K562 (cell line): ENCODE measurements at regions not wholly inside any gene's neighbourhood (a gene's known extent, or its start where the extent isn't known, plus 50 kb on each side); places are given as distances from the start of the nearest gene placed in this dataset.

Experiments
- ARID1B ChIP-seq: fragments of 450-650 bp; IDR thresholded peaks from 2 replicates; pipeline ENCODE4 v1.6.1; 2016; ENCODE audit warnings: antibody characterized with exemption, mild to moderate bottlenecking, inconsistent platforms
- CBFA2T2 ChIP-seq: fragments of 450-650 bp; conservative IDR thresholded peaks from 2 replicates; pipeline ENCODE4 v1.6.1; 2017; ENCODE audit warnings: mild to moderate bottlenecking
- DPF2 ChIP-seq: fragments of 450-650 bp; IDR thresholded peaks from 2 replicates; pipeline ENCODE4 v1.6.1; 2016
- JUND ChIP-seq, 2 experiments: IDR thresholded peaks; 2 replicates in 1 of 2; 3 replicates in 1 of 2; pipeline ENCODE4 v1.6.1; 2011; ENCODE audit warnings: borderline replicate concordance in 2 of 2, low read depth in 2 of 2, low read length in 2 of 2, improper control_type of control experiment in 1 of 2, missing biosample characterization in 1 of 2, missing genetic modification characterization in 1 of 2, missing genetic modification reagents in 1 of 2
- MEIS2 ChIP-seq: fragments of 450-650 bp; IDR thresholded peaks from 2 replicates; pipeline ENCODE4 v1.6.1; 2014; ENCODE audit warnings: mild to moderate bottlenecking; ENCODE audit not compliant: partially characterized antibody
- NUFIP1 ChIP-seq: fragments of 450-650 bp; IDR thresholded peaks from 2 replicates; pipeline ENCODE4 v1.6.1; 2018; ENCODE audit not compliant: partially characterized antibody
- SPI1 ChIP-seq: IDR thresholded peaks from 2 replicates; pipeline ENCODE4 v1.6.1; 2011; ENCODE audit warnings: low read depth, low read length, control low read depth, borderline replicate concordance
- SRSF3 ChIP-seq: fragments of 200-400 bp; formaldehyde crosslinking; IDR thresholded peaks from 2 replicates; pipeline ENCODE4 v1.6.1; 2016; ENCODE audit warnings: mild to moderate bottlenecking, low read length, moderate library complexity; ENCODE audit not compliant: insufficient read depth
- THRAP3 ChIP-seq: fragments of 450-650 bp; IDR thresholded peaks from 2 replicates; pipeline ENCODE4 v1.6.1; 2016; ENCODE audit warnings: mild to moderate bottlenecking, inconsistent platforms, borderline replicate concordance
- ZKSCAN8 ChIP-seq: fragments of 200-800 bp; sonication (Bioruptor generic); IDR thresholded peaks from 2 replicates; pipeline ENCODE4 v1.6.1; 2016; ENCODE audit warnings: missing genetic modification characterization, missing compliant biosample characterization
- ZNF589 ChIP-seq: fragments of 200-800 bp; sonication (Bioruptor generic); IDR thresholded peaks from 2 replicates; pipeline ENCODE4 v1.6.1; 2016; ENCODE audit warnings: low read depth, missing genetic modification characterization, missing compliant biosample characterization
- TF ChIP-seq, protein P1 (sequence below): sonication (generic); formaldehyde crosslinking; IDR thresholded peaks from 2 replicates; pipeline ENCODE4 v1.8.1; 2023; ENCODE audit warnings: mild to moderate bottlenecking, missing genetic modification reagents
- TF ChIP-seq, protein P2 (sequence below), 2 experiments: fragments of 450-650 bp; formaldehyde crosslinking in 1 of 2; IDR thresholded peaks; 2 replicates each; pipeline versions ENCODE4 v1.4.0 to v1.6.1; 2014 to 2020; ENCODE audit warnings: mild to moderate bottlenecking in 2 of 2, borderline replicate concordance in 1 of 2, low read depth in 1 of 2
- TF ChIP-seq, protein P3 (sequence below): sonication (generic); formaldehyde crosslinking; IDR thresholded peaks from 2 replicates; pipeline ENCODE4 v1.9.0; 2022; ENCODE audit warnings: mild to moderate bottlenecking, missing genetic modification reagents

DNA sequence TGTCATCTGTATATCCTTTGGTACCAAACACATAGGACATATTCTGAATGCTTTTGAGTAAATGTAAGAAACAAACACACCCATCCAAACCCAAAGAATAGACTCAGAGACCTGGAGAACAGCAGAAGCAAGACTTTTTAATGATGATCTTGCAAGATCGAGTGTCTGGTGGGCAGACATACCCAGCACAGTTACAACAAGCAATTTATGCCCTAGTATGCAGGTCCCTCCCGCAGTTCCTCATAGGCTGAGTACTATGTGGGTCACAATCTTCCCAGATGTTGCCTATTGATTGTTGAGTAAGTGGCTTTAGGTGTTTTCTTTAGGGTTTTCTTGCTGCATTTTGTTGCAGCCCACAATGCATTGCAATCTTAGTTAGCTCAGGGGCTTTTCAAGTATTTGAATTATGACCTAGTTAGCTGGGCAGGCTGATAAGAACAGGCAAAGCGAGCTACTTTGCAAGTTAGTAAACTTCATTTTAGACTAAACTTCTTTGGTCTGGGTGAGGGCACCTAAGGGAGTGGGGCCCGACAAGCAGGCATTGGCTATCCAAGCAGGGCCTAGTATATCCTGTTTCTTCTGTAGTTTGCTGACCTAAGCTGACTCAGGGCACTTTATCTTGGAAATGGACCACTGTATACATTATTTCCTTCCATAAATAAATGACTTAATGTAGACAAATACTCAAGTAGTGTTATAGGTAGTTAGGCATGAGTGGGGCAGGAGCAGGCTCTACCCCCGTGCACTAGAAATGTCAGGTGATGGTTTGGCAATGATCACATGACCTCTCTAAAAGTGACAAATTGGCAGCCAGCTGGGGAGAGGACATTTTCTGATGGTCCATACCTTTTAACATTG, 87.3 kb upstream of the LIPC start (continued):
- TF ChIP-seq, protein P1, sequence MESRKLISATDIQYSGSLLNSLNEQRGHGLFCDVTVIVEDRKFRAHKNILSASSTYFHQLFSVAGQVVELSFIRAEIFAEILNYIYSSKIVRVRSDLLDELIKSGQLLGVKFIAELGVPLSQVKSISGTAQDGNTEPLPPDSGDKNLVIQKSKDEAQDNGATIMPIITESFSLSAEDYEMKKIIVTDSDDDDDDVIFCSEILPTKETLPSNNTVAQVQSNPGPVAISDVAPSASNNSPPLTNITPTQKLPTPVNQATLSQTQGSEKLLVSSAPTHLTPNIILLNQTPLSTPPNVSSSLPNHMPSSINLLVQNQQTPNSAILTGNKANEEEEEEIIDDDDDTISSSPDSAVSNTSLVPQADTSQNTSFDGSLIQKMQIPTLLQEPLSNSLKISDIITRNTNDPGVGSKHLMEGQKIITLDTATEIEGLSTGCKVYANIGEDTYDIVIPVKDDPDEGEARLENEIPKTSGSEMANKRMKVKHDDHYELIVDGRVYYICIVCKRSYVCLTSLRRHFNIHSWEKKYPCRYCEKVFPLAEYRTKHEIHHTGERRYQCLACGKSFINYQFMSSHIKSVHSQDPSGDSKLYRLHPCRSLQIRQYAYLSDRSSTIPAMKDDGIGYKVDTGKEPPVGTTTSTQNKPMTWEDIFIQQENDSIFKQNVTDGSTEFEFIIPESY (CRISPR knock-in tag): no peak
- TF ChIP-seq THRAP3: no peak
- no peak for TF ChIP-seq JUND (IDR thresholded peaks at IDR 0.05; ENCODE audit: borderline replicate concordance, low read depth, low read length)
- TF ChIP-seq JUND (tag; IDR thresholded peaks at IDR 0.05; ENCODE audit: borderline replicate concordance, low read depth, low read length): 0 out of 3 replicates have a peak, but pooled peaks have one; percentile 29
- peak; percentile 60 for TF ChIP-seq ARID1B
- peak; percentile 47; the same call in 1 of the 2 replicates for TF ChIP-seq SPI1
- TF ChIP-seq, protein P2, sequence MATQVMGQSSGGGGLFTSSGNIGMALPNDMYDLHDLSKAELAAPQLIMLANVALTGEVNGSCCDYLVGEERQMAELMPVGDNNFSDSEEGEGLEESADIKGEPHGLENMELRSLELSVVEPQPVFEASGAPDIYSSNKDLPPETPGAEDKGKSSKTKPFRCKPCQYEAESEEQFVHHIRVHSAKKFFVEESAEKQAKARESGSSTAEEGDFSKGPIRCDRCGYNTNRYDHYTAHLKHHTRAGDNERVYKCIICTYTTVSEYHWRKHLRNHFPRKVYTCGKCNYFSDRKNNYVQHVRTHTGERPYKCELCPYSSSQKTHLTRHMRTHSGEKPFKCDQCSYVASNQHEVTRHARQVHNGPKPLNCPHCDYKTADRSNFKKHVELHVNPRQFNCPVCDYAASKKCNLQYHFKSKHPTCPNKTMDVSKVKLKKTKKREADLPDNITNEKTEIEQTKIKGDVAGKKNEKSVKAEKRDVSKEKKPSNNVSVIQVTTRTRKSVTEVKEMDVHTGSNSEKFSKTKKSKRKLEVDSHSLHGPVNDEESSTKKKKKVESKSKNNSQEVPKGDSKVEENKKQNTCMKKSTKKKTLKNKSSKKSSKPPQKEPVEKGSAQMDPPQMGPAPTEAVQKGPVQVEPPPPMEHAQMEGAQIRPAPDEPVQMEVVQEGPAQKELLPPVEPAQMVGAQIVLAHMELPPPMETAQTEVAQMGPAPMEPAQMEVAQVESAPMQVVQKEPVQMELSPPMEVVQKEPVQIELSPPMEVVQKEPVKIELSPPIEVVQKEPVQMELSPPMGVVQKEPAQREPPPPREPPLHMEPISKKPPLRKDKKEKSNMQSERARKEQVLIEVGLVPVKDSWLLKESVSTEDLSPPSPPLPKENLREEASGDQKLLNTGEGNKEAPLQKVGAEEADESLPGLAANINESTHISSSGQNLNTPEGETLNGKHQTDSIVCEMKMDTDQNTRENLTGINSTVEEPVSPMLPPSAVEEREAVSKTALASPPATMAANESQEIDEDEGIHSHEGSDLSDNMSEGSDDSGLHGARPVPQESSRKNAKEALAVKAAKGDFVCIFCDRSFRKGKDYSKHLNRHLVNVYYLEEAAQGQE (IDR thresholded peaks at IDR 0.05; ENCODE audit: borderline replicate concordance): peak; percentile 22; the same call in 1 of the 2 replicates
- TF ChIP-seq, protein P2 (CRISPR knock-in tag; IDR thresholded peaks at IDR 0.05; ENCODE audit: low read depth): no peak
- TF ChIP-seq CBFA2T2: 0 out of 2 replicates have a peak, but pooled peaks have one; percentile 32
- TF ChIP-seq MEIS2: peak; percentile 78
- TF ChIP-seq SRSF3: no peak
- TF ChIP-seq ZNF589 (CRISPR knock-in tag): no peak
- TF ChIP-seq DPF2: peak; percentile 33; the same call in 1 of the 2 replicates
- TF ChIP-seq NUFIP1: no peak
- TF ChIP-seq, protein P3, sequence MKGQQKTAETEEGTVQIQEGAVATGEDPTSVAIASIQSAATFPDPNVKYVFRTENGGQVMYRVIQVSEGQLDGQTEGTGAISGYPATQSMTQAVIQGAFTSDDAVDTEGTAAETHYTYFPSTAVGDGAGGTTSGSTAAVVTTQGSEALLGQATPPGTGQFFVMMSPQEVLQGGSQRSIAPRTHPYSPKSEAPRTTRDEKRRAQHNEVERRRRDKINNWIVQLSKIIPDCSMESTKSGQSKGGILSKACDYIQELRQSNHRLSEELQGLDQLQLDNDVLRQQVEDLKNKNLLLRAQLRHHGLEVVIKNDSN: peak; percentile 72; the same call in 1 of the 2 replicates
- TF ChIP-seq ZKSCAN8: peak; percentile 78; the same call in 1 of the 2 replicates
